ENCODE measurements at regions not wholly inside any gene's neighbourhood (a gene's known extent, or its start where the extent isn't known, plus 50 kb on each side); places are given as distances from the start of the nearest gene placed in this dataset.

DNA sequence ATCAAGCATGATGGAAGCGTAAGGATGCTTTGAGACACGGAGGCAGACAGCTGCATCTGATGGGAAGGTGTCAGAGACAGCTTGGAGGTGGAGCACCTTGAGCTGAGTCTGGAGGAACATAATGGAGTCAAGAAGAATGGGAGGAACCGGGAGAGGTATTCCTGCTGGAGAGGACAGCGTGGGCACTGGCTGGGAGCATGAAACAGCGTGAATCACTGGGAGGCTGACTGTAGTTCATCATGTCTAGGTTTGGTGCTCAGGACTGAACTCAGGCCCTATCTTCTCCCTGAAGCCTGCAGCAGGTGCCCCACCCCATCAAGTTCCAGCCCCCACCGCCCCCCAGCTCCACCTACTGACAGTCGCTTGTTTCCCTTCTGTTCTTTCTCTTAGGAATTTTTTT is 98.6 kb downstream of the TMEM17 start:
- TF ChIP-seq POLR2A (IDR thresholded peaks at IDR 0.05; ENCODE audit: low read depth, low read length) (no peak), MAZ (IDR thresholded peaks at IDR 0.05; ENCODE audit: borderline replicate concordance, low read depth, low read length) (no peak), RAD21 (IDR thresholded peaks at IDR 0.05; ENCODE audit: low read length) (no peak), CEBPB (IDR thresholded peaks at IDR 0.05; ENCODE audit: low read depth, low read length) (no peak), MXI1 (IDR thresholded peaks at IDR 0.05; ENCODE audit: borderline replicate concordance, low read depth, low read length) (no peak), MAFK (IDR thresholded peaks at IDR 0.05; ENCODE audit: low read depth, low read length) (no peak), NFE2L2 (IDR thresholded peaks at IDR 0.05; ENCODE audit: low read depth, low read length) (no peak), FOS (IDR thresholded peaks at IDR 0.05; ENCODE audit: low read depth, low read length) (no peak), RFX5 (IDR thresholded peaks at IDR 0.05; ENCODE audit: low read depth, low read length) (no peak), RCOR1 (IDR thresholded peaks at IDR 0.05; ENCODE audit: insufficient replicate concordance, low read length) (no peak), BHLHE40 (IDR thresholded peaks at IDR 0.05; ENCODE audit: low read depth, low read length) (no peak)
- TF ChIP-seq, protein P1, sequence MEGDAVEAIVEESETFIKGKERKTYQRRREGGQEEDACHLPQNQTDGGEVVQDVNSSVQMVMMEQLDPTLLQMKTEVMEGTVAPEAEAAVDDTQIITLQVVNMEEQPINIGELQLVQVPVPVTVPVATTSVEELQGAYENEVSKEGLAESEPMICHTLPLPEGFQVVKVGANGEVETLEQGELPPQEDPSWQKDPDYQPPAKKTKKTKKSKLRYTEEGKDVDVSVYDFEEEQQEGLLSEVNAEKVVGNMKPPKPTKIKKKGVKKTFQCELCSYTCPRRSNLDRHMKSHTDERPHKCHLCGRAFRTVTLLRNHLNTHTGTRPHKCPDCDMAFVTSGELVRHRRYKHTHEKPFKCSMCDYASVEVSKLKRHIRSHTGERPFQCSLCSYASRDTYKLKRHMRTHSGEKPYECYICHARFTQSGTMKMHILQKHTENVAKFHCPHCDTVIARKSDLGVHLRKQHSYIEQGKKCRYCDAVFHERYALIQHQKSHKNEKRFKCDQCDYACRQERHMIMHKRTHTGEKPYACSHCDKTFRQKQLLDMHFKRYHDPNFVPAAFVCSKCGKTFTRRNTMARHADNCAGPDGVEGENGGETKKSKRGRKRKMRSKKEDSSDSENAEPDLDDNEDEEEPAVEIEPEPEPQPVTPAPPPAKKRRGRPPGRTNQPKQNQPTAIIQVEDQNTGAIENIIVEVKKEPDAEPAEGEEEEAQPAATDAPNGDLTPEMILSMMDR (conservative IDR thresholded peaks at IDR 0.05; ENCODE audit: low read depth, low read length): no peak
- TF ChIP-seq, protein P2, sequence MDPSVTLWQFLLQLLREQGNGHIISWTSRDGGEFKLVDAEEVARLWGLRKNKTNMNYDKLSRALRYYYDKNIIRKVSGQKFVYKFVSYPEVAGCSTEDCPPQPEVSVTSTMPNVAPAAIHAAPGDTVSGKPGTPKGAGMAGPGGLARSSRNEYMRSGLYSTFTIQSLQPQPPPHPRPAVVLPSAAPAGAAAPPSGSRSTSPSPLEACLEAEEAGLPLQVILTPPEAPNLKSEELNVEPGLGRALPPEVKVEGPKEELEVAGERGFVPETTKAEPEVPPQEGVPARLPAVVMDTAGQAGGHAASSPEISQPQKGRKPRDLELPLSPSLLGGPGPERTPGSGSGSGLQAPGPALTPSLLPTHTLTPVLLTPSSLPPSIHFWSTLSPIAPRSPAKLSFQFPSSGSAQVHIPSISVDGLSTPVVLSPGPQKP (IDR thresholded peaks at IDR 0.05; ENCODE audit: borderline replicate concordance, low read depth, low read length): no peak
- TF ChIP-seq, protein P3, sequence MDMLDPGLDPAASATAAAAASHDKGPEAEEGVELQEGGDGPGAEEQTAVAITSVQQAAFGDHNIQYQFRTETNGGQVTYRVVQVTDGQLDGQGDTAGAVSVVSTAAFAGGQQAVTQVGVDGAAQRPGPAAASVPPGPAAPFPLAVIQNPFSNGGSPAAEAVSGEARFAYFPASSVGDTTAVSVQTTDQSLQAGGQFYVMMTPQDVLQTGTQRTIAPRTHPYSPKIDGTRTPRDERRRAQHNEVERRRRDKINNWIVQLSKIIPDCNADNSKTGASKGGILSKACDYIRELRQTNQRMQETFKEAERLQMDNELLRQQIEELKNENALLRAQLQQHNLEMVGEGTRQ (IDR thresholded peaks at IDR 0.05; ENCODE audit: low read depth, low read length): no peak

Data from IMR-90 (cell line).